ENCODE measurements at regions not wholly inside any gene's neighbourhood (a gene's known extent, or its start where the extent isn't known, plus 50 kb on each side); places are given as distances from the start of the nearest gene placed in this dataset.
"Not testable (repeated sequence)": the region's sequence is repeated elsewhere in the genome, so short reads cannot be mapped to it uniquely, and the experiment has no call there.

- DNase-seq (ENCODE audit: low spot score), result no peak
- intact Hi-C loops (cut with DNase I), result no loop called here
Observed at GRCh38 chr11:81870066-81870412, 863.6 kb downstream of the FAM181B start.

GRCh38 chr11:81869351-81870065, 864.2 kb downstream of the FAM181B start:
- intact Hi-C loops (cut with DNase I), result no loop called here
- DNase-seq (ENCODE audit: low spot score), result no peak

GRCh38 chr11:81866896-81867295, 866.8 kb downstream of the FAM181B start:
- no peak for DNase-seq (ENCODE audit: low spot score)
- intact Hi-C loops (cut with DNase I), result no loop called here

GRCh38 chr11:81857386-81857785, 876.3 kb downstream of the FAM181B start:
- intact Hi-C loops (cut with DNase I), result no loop called here
- no peak for DNase-seq (ENCODE audit: low spot score)

- DNase-seq (ENCODE audit: low spot score), result no peak
- intact Hi-C loops (cut with DNase I), result no loop called here
Observed at GRCh38 chr11:81853791-81854190, 879.9 kb downstream of the FAM181B start.

- intact Hi-C loops (cut with DNase I), result no loop called here
Observed at GRCh38 chr11:81852896-81853295, 880.8 kb downstream of the FAM181B start.

GRCh38 chr11:81840380-81840779, 893.3 kb downstream of the FAM181B start:
- intact Hi-C loops (cut with DNase I), result no loop called here
- no peak for DNase-seq (ENCODE audit: low spot score)

More at GRCh38 chr11:81852896-81853295, 880.8 kb downstream of the FAM181B start:
- DNase-seq (ENCODE audit: low spot score), result no peak

- no peak for DNase-seq (ENCODE audit: low spot score)
- intact Hi-C loops (cut with DNase I), result no loop called here
Observed at GRCh38 chr11:81839976-81840375, 893.7 kb downstream of the FAM181B start.

GRCh38 chr11:81839016-81839415, 894.6 kb downstream of the FAM181B start:
- intact Hi-C loops (cut with DNase I), result no loop called here
- DNase-seq (ENCODE audit: low spot score), result no peak

GRCh38 chr11:81829976-81830375, 903.7 kb downstream of the FAM181B start:
- DNase-seq (ENCODE audit: low spot score), result no peak
- intact Hi-C loops (cut with DNase I), result loop anchor here in 1 of 2 donors (2.0 to 10.0 kb wide), 2 partner anchors 35 to 505 kb away; no protein-coding TSS in a partner anchor

GRCh38 chr11:81825346-81825745, 908.3 kb downstream of the FAM181B start:
- DNase-seq (ENCODE audit: low spot score), result no peak
- intact Hi-C loops (cut with DNase I), result loop anchor here in 1 of 2 donors (10.0 kb wide), 1 partner anchor 501 kb away; no protein-coding TSS in a partner anchor

- intact Hi-C loops (cut with DNase I), result no loop called here
- DNase-seq (ENCODE audit: low spot score), result no peak
Observed at GRCh38 chr11:81819462-81819861, 914.2 kb downstream of the FAM181B start.

GRCh38 chr11:81804858-81805257, 928.8 kb downstream of the FAM181B start:
- no peak for DNase-seq (ENCODE audit: low spot score)
- intact Hi-C loops (cut with DNase I), result no loop called here

GRCh38 chr11:81802591-81802990, 931.1 kb downstream of the FAM181B start:
- intact Hi-C loops (cut with DNase I), result no loop called here
- no peak for DNase-seq (ENCODE audit: low spot score)

GRCh38 chr11:81792416-81792815, 941.2 kb downstream of the FAM181B start:
- intact Hi-C loops (cut with DNase I), result no loop called here
- DNase-seq (ENCODE audit: low spot score), result no peak

- intact Hi-C loops (cut with DNase I), result no loop called here
- no peak for DNase-seq (ENCODE audit: low spot score)
Observed at GRCh38 chr11:81787584-81788049, 946.0 kb downstream of the FAM181B start.

GRCh38 chr11:81772166-81772565, 961.5 kb downstream of the FAM181B start:
- intact Hi-C loops (cut with DNase I), result no loop called here
- no peak for DNase-seq (ENCODE audit: low spot score)

- intact Hi-C loops (cut with DNase I); DNase-seq (ENCODE audit: low spot score): not testable (repeated sequence)
Observed at GRCh38 chr11:81769906-81770305, 963.8 kb downstream of the FAM181B start.

- no peak for DNase-seq (ENCODE audit: low spot score)
- intact Hi-C loops (cut with DNase I), result no loop called here
Observed at GRCh38 chr11:81756864-81757595, 976.6 kb downstream of the FAM181B start.

- intact Hi-C loops (cut with DNase I), result no loop called here
- DNase-seq (ENCODE audit: low spot score), result no peak
Observed at GRCh38 chr11:81749245-81749644, 984.4 kb downstream of the FAM181B start.
